ENCODE measurements at regions not wholly inside any gene's neighbourhood (a gene's known extent, or its start where the extent isn't known, plus 50 kb on each side); places are given as distances from the start of the nearest gene placed in this dataset.
A peak's percentile ranks its signal among the peaks of the same experiment; 100 is the strongest.

GRCh38 chr2:19207452-19207851, 151.0 kb downstream of the OSR1 start:
- Histone ChIP-seq H3K9ac (ENCODE audit: low read length) (no peak overlapping the region), H2AFZ (ENCODE audit: low read length) (no peak overlapping the region), H3K4me2 (ENCODE audit: low read depth, low read length, poor library complexity, severe bottlenecking) (no peak overlapping the region), H4K20me1 (ENCODE audit: insufficient read depth, low read depth, low read length) (no peaks in the 10 kb centered on the region), H3K27me3 (ENCODE audit: low read length) (no peaks in the 10 kb centered on the region), H3K79me2 (ENCODE audit: low read length) (no peaks in the 10 kb centered on the region), H3K9me2 (replicated peaks; ENCODE audit: insufficient read depth, low read length) (no peaks in the 10 kb centered on the region), H3K36me3 (ENCODE audit: insufficient read depth, low read length) (no peaks in the 10 kb centered on the region), H3K9me3 (ENCODE audit: low read length) (no peaks in the 10 kb centered on the region), H3K4me1 (ENCODE audit: low read length) (no peaks in the 10 kb centered on the region), H3K27ac (ENCODE audit: low read length) (no peak overlapping the region), H3K4me3 (ENCODE audit: low read length) (no peak overlapping the region)
- peak; percentile 21 for DNase-seq

- Histone ChIP-seq H3K4me2 (ENCODE audit: low read depth, low read length, poor library complexity, severe bottlenecking) (no peak overlapping the region), H3K9ac (ENCODE audit: low read length) (no peak overlapping the region), H4K20me1 (ENCODE audit: insufficient read depth, low read depth, low read length) (no peaks in the 10 kb centered on the region), H3K9me2 (replicated peaks; ENCODE audit: insufficient read depth, low read length) (no peaks in the 10 kb centered on the region), H3K36me3 (ENCODE audit: insufficient read depth, low read length) (no peaks in the 10 kb centered on the region), H3K79me2 (ENCODE audit: low read length) (no peaks in the 10 kb centered on the region), H3K4me1 (ENCODE audit: low read length) (no peaks in the 10 kb centered on the region), H2AFZ (ENCODE audit: low read length) (no peak overlapping the region), H3K27ac (ENCODE audit: low read length) (no peak overlapping the region), H3K27me3 (ENCODE audit: low read length) (no peaks in the 10 kb centered on the region), H3K9me3 (ENCODE audit: low read length) (no peaks in the 10 kb centered on the region), H3K4me3 (ENCODE audit: low read length) (no peak overlapping the region)
- peak; percentile 15 for DNase-seq
These were observed 152.4 kb downstream of the OSR1 start for GRCh38 chr2:19205983-19206533.

- Histone ChIP-seq H3K27me3 (ENCODE audit: low read length) (no peaks in the 10 kb centered on the region), H2AFZ (ENCODE audit: low read length) (no peak overlapping the region), H3K4me1 (ENCODE audit: low read length) (no peaks in the 10 kb centered on the region), H3K9ac (ENCODE audit: low read length) (no peak overlapping the region), H3K4me2 (ENCODE audit: low read depth, low read length, poor library complexity, severe bottlenecking) (no peak overlapping the region), H4K20me1 (ENCODE audit: insufficient read depth, low read depth, low read length) (no peaks in the 10 kb centered on the region), H3K27ac (ENCODE audit: low read length) (no peak overlapping the region), H3K79me2 (ENCODE audit: low read length) (no peaks in the 10 kb centered on the region), H3K4me3 (ENCODE audit: low read length) (no peak overlapping the region), H3K36me3 (ENCODE audit: insufficient read depth, low read length) (no peaks in the 10 kb centered on the region), H3K9me2 (replicated peaks; ENCODE audit: insufficient read depth, low read length) (no peaks in the 10 kb centered on the region), H3K9me3 (ENCODE audit: low read length) (no peaks in the 10 kb centered on the region)
- no peak for DNase-seq
These were observed 154.6 kb downstream of the OSR1 start for GRCh38 chr2:19203866-19204265.

- Histone ChIP-seq H3K4me2 (ENCODE audit: low read depth, low read length, poor library complexity, severe bottlenecking) (no peak overlapping the region), H3K36me3 (ENCODE audit: insufficient read depth, low read length) (no peaks in the 10 kb centered on the region), H3K9me2 (replicated peaks; ENCODE audit: insufficient read depth, low read length) (no peaks in the 10 kb centered on the region), H3K79me2 (ENCODE audit: low read length) (no peaks in the 10 kb centered on the region), H3K27ac (ENCODE audit: low read length) (no peak overlapping the region), H3K4me1 (ENCODE audit: low read length) (no peaks in the 10 kb centered on the region), H3K4me3 (ENCODE audit: low read length) (no peak overlapping the region), H3K27me3 (ENCODE audit: low read length) (no peaks in the 10 kb centered on the region), H3K9ac (ENCODE audit: low read length) (no peak overlapping the region), H2AFZ (ENCODE audit: low read length) (no peak overlapping the region), H4K20me1 (ENCODE audit: insufficient read depth, low read depth, low read length) (no peaks in the 10 kb centered on the region), H3K9me3 (ENCODE audit: low read length) (no peaks in the 10 kb centered on the region)
- no peak for DNase-seq
These were observed 156.4 kb downstream of the OSR1 start for GRCh38 chr2:19201911-19202462.

- no peaks in the 10 kb centered on the region for H3K79me2 ChIP-seq (ENCODE audit: low read length)
- H3K4me1 ChIP-seq (ENCODE audit: low read length): no peaks in the 10 kb centered on the region
- H4K20me1 ChIP-seq (ENCODE audit: insufficient read depth, low read depth, low read length): no peaks in the 10 kb centered on the region
- no peak overlapping the region for H3K9ac ChIP-seq (ENCODE audit: low read length)
- H3K27me3 ChIP-seq (ENCODE audit: low read length): no peaks in the 10 kb centered on the region
- no peaks in the 10 kb centered on the region for H3K36me3 ChIP-seq (ENCODE audit: insufficient read depth, low read length)
- no peak overlapping the region for H2AFZ ChIP-seq (ENCODE audit: low read length)
- no peaks in the 10 kb centered on the region for H3K9me2 ChIP-seq (replicated peaks; ENCODE audit: insufficient read depth, low read length)
- no peak overlapping the region for H3K4me3 ChIP-seq (ENCODE audit: low read length)
- no peak overlapping the region for H3K4me2 ChIP-seq (ENCODE audit: low read depth, low read length, poor library complexity, severe bottlenecking)
- no peaks in the 10 kb centered on the region for H3K9me3 ChIP-seq (ENCODE audit: low read length)
- DNase-seq: no peak
- H3K27ac ChIP-seq (ENCODE audit: low read length): no peak overlapping the region
These were observed 160.0 kb downstream of the OSR1 start for GRCh38 chr2:19198381-19198780.

- H3K36me3 ChIP-seq (ENCODE audit: insufficient read depth, low read length): no peaks in the 10 kb centered on the region
- no peaks in the 10 kb centered on the region for H3K9me3 ChIP-seq (ENCODE audit: low read length)
- no peak overlapping the region for H3K27ac ChIP-seq (ENCODE audit: low read length)
- no peak for DNase-seq
- H3K27me3 ChIP-seq (ENCODE audit: low read length): no peaks in the 10 kb centered on the region
- no peak overlapping the region for H3K9ac ChIP-seq (ENCODE audit: low read length)
- H2AFZ ChIP-seq (ENCODE audit: low read length): no peak overlapping the region
- H3K9me2 ChIP-seq (replicated peaks; ENCODE audit: insufficient read depth, low read length): no peaks in the 10 kb centered on the region
- H3K4me3 ChIP-seq (ENCODE audit: low read length): no peak overlapping the region
- no peak overlapping the region for H3K4me2 ChIP-seq (ENCODE audit: low read depth, low read length, poor library complexity, severe bottlenecking)
- H4K20me1 ChIP-seq (ENCODE audit: insufficient read depth, low read depth, low read length): no peaks in the 10 kb centered on the region
- no peaks in the 10 kb centered on the region for H3K4me1 ChIP-seq (ENCODE audit: low read length)
- no peaks in the 10 kb centered on the region for H3K79me2 ChIP-seq (ENCODE audit: low read length)
These were observed 162.8 kb downstream of the OSR1 start for GRCh38 chr2:19195661-19196060.

- Histone ChIP-seq H3K27ac (ENCODE audit: low read length) (no peak overlapping the region), H3K36me3 (ENCODE audit: insufficient read depth, low read length) (no peaks in the 10 kb centered on the region), H3K4me2 (ENCODE audit: low read depth, low read length, poor library complexity, severe bottlenecking) (no peak overlapping the region), H3K9ac (ENCODE audit: low read length) (no peak overlapping the region), H3K4me1 (ENCODE audit: low read length) (no peaks in the 10 kb centered on the region), H3K4me3 (ENCODE audit: low read length) (no peak overlapping the region), H3K9me3 (ENCODE audit: low read length) (no peaks in the 10 kb centered on the region), H4K20me1 (ENCODE audit: insufficient read depth, low read depth, low read length) (no peaks in the 10 kb centered on the region), H2AFZ (ENCODE audit: low read length) (no peak overlapping the region), H3K9me2 (replicated peaks; ENCODE audit: insufficient read depth, low read length) (no peaks in the 10 kb centered on the region), H3K79me2 (ENCODE audit: low read length) (no peaks in the 10 kb centered on the region), H3K27me3 (ENCODE audit: low read length) (no peaks in the 10 kb centered on the region)
- no peak for DNase-seq
These were observed 169.0 kb downstream of the OSR1 start for GRCh38 chr2:19189391-19189790.

GRCh38 chr2:19187323-19188020, 171.0 kb downstream of the OSR1 start:
- Histone ChIP-seq H3K27ac (ENCODE audit: low read length) (no peak overlapping the region), H3K9me3 (ENCODE audit: low read length) (no peaks in the 10 kb centered on the region), H3K4me1 (ENCODE audit: low read length) (no peaks in the 10 kb centered on the region), H2AFZ (ENCODE audit: low read length) (no peak overlapping the region), H3K79me2 (ENCODE audit: low read length) (no peaks in the 10 kb centered on the region), H3K36me3 (ENCODE audit: insufficient read depth, low read length) (no peaks in the 10 kb centered on the region), H3K9ac (ENCODE audit: low read length) (no peak overlapping the region), H3K27me3 (ENCODE audit: low read length) (no peaks in the 10 kb centered on the region), H4K20me1 (ENCODE audit: insufficient read depth, low read depth, low read length) (no peaks in the 10 kb centered on the region), H3K9me2 (replicated peaks; ENCODE audit: insufficient read depth, low read length) (no peaks in the 10 kb centered on the region), H3K4me3 (ENCODE audit: low read length) (no peak overlapping the region), H3K4me2 (ENCODE audit: low read depth, low read length, poor library complexity, severe bottlenecking) (no peak overlapping the region)
- no peak for DNase-seq

All from Karpas-422 (cell line).